ENCODE measurements at regions not wholly inside any gene's neighbourhood (a gene's known extent, or its start where the extent isn't known, plus 50 kb on each side); places are given as distances from the start of the nearest gene placed in this dataset.

DNA sequence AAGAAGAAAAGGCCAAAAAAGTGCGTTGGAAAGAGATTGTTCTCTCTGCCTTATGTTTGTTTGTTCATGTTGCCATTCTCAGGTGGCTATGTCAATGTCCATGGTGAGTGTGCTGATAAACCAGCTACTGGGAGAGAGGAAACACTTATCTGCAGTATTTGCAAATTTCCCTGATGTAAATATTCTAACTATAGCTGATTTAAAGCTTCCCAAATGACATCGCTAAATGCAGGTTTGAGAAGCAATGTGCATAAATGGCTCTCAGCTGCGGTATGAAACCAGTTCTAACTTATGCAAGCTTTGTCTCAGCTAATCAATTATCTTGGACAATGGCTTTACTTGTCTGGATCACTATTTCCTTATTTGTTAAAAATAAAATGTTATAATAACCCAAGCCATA, 312.5 kb upstream of the ANO3 start:
- Histone ChIP-seq H3K4me1 (no peaks in the 10 kb centered on the region), H3K36me3 (no peaks in the 10 kb centered on the region), H3K27me3 (no peaks in the 10 kb centered on the region), H3K9me3 (no peaks in the 10 kb centered on the region), H3K27ac (no peak overlapping the region), H3K4me3 (no peak overlapping the region)
- TF ChIP-seq, protein P1, sequence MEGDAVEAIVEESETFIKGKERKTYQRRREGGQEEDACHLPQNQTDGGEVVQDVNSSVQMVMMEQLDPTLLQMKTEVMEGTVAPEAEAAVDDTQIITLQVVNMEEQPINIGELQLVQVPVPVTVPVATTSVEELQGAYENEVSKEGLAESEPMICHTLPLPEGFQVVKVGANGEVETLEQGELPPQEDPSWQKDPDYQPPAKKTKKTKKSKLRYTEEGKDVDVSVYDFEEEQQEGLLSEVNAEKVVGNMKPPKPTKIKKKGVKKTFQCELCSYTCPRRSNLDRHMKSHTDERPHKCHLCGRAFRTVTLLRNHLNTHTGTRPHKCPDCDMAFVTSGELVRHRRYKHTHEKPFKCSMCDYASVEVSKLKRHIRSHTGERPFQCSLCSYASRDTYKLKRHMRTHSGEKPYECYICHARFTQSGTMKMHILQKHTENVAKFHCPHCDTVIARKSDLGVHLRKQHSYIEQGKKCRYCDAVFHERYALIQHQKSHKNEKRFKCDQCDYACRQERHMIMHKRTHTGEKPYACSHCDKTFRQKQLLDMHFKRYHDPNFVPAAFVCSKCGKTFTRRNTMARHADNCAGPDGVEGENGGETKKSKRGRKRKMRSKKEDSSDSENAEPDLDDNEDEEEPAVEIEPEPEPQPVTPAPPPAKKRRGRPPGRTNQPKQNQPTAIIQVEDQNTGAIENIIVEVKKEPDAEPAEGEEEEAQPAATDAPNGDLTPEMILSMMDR (IDR thresholded peaks at IDR 0.05), result no peak
- intact Hi-C loops (cut with DNase I; ENCODE audit: low total_unique reads), result no loop called here
- no peak for DNase-seq

DNA sequence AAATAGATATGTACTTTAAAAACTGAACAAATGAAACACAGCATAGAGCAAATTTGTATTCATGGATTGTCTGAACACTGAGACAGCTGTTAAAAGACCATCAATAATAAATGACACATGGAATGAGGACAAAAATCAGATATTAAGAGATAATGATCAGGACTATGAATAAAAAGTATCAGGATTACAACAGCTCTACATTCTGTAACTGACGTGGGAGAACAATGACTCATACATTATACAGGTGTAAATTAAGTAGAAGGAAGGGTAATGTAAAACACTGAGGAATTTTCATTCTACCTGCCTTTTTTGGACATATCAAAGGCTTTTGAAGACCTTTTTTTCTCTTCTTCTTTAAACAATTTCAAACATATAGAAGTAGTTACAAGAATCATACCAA, 310.9 kb upstream of the ANO3 start:
- Histone ChIP-seq H3K4me1 (no peaks in the 10 kb centered on the region), H3K27me3 (no peaks in the 10 kb centered on the region), H3K4me3 (no peak overlapping the region), H3K36me3 (no peaks in the 10 kb centered on the region), H3K27ac (no peak overlapping the region), H3K9me3 (no peaks in the 10 kb centered on the region)
- intact Hi-C loops (cut with DNase I; ENCODE audit: low total_unique reads), result no loop called here
- TF ChIP-seq, protein P1 (IDR thresholded peaks at IDR 0.05), result no peak
- DNase-seq, result no peak

DNA sequence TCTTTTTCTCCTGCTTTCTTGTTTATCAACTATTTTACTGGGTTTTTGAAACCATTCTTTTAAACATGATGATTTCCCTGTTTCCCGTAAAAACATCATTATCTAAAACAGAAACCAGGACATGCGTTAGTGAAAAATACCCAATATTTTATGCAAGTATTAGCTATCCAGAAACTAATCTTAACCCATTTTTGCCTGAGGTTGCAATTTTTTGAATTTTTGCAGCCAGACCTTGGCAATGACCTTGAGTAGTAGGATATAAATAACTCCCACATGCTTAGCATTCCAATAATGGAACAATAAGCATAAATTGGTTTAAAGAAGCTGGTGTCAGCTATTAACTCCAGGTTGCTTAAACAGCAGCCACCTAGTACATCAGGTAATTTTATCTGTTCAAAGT, 308.9 kb upstream of the ANO3 start:
- Histone ChIP-seq H3K27me3 (no peaks in the 10 kb centered on the region), H3K36me3 (no peaks in the 10 kb centered on the region), H3K4me1 (no peaks in the 10 kb centered on the region), H3K9me3 (no peaks in the 10 kb centered on the region), H3K27ac (no peak overlapping the region), H3K4me3 (no peak overlapping the region)
- TF ChIP-seq, protein P1 (IDR thresholded peaks at IDR 0.05), result no peak
- no peak for DNase-seq
- intact Hi-C loops (cut with DNase I; ENCODE audit: low total_unique reads), result no loop called here

DNA sequence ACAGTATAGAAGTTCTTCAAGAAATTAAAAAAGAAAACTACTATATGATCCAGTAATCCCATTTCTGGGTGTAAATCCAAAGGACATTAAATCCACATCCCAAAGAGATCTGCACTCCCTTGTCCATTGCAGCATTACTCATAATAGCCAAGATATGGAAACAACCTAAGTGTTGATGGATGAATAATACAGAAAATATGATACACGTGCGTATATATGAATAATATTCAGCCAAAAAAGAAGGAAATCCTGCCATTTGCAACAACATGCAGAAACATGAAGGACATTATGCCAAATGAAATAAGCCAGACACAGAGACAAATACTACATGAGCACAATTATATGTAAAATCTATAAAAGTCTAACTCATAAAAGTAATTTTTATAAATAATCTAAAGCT, 306.3 kb upstream of the ANO3 start:
- H3K4me1 ChIP-seq, result no peaks in the 10 kb centered on the region
- intact Hi-C loops (cut with DNase I; ENCODE audit: low total_unique reads), result no loop called here
- no peaks in the 10 kb centered on the region for H3K36me3 ChIP-seq
- no peak overlapping the region for H3K27ac ChIP-seq
- no peak for DNase-seq
- H3K27me3 ChIP-seq, result no peaks in the 10 kb centered on the region
- H3K4me3 ChIP-seq, result no peak overlapping the region
- H3K9me3 ChIP-seq, result no peaks in the 10 kb centered on the region
- TF ChIP-seq, protein P1 (IDR thresholded peaks at IDR 0.05), result no peak

- Histone ChIP-seq H3K36me3 (no peaks in the 10 kb centered on the region), H3K27me3 (no peaks in the 10 kb centered on the region), H3K4me1 (no peaks in the 10 kb centered on the region), H3K9me3 (no peaks in the 10 kb centered on the region), H3K4me3 (no peak overlapping the region), H3K27ac (no peak overlapping the region)
- DNase-seq, result no peak
- TF ChIP-seq, protein P1 (IDR thresholded peaks at IDR 0.05), result no peak
- intact Hi-C loops (cut with DNase I; ENCODE audit: low total_unique reads), result no loop called here
Observed at GRCh38 chr11:26026078-26026477, 305.9 kb upstream of the ANO3 start.

DNA sequence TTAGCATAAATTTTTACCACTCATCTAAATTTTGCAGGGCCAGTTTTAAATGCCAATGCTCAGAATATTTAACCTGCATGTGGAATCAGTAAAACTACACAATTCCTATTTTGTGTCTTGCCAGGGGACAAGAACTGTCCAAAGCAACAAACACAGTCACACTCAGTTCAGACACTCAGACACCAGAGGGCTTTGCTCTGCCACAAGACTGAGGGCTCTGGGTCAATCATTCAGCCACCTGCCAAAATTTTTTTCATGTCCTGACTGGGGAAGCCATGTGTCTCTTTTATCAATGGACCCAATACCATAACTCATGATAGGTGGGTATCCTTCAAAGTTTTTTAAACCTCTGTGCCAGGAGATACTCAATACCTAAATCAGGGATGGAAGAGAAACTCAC, 304.0 kb upstream of the ANO3 start:
- TF ChIP-seq, protein P1 (IDR thresholded peaks at IDR 0.05), result no peak
- intact Hi-C loops (cut with DNase I; ENCODE audit: low total_unique reads), result no loop called here
- DNase-seq, result no peak
- H3K4me3 ChIP-seq, result no peak overlapping the region
- H3K4me1 ChIP-seq, result no peaks in the 10 kb centered on the region
- no peaks in the 10 kb centered on the region for H3K36me3 ChIP-seq
- no peaks in the 10 kb centered on the region for H3K9me3 ChIP-seq
- no peaks in the 10 kb centered on the region for H3K27me3 ChIP-seq
- no peak overlapping the region for H3K27ac ChIP-seq
